Fibroblast of pulmonary artery (primary cell): ENCODE measurements at regions not wholly inside any gene's neighbourhood (a gene's known extent, or its start where the extent isn't known, plus 50 kb on each side); places are given as distances from the start of the nearest gene placed in this dataset.

Source experiments
- DNase-seq: peaks from one replicate; pipeline ENCODE4 v3.0.0-alpha.2; 2010; ENCODE audit warnings: low read depth
- H3K4me3 ChIP-seq: replicated peaks from 2 replicates; pipeline ENCODE4 v1.5.1; 2011; ENCODE audit warnings: low read depth, mild to moderate bottlenecking, control low read depth, low read length, moderate library complexity
- TF ChIP-seq, protein P1 (sequence below): IDR thresholded peaks from 2 replicates; pipeline ENCODE4 v1.5.1; 2011; ENCODE audit warnings: mild to moderate bottlenecking, control low read depth, low read length, inconsistent platforms; ENCODE audit errors: missing control alignments

DNA sequence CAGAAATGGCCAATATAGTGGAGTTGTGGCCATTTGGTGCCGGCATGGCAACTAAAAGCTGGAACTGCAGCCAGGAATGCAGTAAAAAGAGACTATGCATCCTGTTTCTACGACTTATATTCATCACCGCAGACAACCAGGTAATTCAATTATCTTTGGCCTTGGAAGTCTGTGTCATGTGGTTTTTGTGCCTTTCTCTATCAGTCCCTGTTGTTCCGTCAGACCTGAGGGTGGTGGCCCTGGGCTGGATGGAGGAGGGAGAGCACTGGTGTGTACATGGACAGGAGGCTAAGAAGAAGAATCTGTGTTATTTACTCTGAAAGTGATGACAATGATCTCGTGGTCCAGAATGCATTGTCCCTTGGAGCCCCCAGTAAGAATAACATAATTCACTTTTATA lies 852.6 kb downstream of the VRK1 start:
- TF ChIP-seq, protein P1, sequence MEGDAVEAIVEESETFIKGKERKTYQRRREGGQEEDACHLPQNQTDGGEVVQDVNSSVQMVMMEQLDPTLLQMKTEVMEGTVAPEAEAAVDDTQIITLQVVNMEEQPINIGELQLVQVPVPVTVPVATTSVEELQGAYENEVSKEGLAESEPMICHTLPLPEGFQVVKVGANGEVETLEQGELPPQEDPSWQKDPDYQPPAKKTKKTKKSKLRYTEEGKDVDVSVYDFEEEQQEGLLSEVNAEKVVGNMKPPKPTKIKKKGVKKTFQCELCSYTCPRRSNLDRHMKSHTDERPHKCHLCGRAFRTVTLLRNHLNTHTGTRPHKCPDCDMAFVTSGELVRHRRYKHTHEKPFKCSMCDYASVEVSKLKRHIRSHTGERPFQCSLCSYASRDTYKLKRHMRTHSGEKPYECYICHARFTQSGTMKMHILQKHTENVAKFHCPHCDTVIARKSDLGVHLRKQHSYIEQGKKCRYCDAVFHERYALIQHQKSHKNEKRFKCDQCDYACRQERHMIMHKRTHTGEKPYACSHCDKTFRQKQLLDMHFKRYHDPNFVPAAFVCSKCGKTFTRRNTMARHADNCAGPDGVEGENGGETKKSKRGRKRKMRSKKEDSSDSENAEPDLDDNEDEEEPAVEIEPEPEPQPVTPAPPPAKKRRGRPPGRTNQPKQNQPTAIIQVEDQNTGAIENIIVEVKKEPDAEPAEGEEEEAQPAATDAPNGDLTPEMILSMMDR: no peak
- H3K4me3 ChIP-seq: no peak overlapping the region
- no peak for DNase-seq

DNA sequence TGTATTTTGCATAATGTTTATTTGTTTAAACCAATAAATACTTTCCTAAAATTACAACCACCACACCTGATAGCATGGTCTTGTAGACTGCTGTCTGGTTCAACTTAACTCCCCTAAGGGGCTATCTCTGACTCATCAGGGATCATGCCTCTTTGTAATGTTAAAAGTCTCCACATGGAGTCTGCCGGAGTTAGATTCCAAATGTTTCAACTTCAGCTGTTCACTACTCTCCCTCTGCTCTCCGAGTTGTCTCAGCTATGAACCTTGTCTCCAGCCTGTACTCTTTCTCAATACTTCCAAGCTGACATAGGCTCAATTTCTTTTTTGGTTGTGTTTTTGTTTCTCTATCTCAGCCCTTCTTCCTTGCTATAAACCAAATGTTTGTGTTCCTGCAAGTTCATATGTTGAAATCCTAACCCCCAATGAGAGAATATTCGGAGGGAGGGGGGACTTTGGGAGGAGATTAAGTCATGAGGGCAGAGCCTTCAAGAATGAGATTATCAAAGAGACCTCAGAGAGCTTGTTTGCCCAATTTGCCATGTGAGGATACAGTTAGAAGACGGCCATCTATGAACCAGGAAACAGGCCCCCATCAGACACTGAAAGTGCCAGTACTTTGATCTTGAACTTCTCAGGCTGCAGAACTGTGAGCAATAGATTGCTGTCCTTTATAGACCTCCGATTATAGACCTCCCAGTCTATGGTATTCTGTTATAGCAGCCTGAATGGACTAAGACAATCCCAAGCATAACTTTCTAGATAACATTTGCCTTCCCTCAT lies 858.2 kb downstream of the VRK1 start:
- DNase-seq: no peak
- TF ChIP-seq, protein P1: no peak
- no peak overlapping the region for H3K4me3 ChIP-seq

DNA sequence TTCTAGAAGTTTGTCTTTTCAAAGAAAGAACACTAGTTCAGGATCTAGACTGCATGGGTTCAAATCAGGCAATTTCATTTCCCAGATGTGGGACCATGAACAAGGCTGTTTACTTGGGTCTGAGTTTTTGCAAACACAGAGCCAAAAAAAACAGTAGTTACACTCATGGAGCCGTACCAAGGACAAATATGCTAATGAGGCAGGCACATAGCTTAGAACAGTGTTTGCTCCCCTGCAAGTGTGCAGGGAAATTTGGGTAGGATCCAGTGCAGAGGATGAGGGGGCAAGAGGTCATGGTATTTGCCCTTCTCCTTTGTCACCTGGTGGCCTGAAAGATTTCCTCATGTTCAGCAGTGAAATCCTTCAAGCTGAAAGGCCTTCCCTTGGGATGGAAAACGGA lies 860.4 kb downstream of the VRK1 start:
- TF ChIP-seq, protein P1: no peak
- H3K4me3 ChIP-seq: no peak overlapping the region
- DNase-seq: no peak

DNA sequence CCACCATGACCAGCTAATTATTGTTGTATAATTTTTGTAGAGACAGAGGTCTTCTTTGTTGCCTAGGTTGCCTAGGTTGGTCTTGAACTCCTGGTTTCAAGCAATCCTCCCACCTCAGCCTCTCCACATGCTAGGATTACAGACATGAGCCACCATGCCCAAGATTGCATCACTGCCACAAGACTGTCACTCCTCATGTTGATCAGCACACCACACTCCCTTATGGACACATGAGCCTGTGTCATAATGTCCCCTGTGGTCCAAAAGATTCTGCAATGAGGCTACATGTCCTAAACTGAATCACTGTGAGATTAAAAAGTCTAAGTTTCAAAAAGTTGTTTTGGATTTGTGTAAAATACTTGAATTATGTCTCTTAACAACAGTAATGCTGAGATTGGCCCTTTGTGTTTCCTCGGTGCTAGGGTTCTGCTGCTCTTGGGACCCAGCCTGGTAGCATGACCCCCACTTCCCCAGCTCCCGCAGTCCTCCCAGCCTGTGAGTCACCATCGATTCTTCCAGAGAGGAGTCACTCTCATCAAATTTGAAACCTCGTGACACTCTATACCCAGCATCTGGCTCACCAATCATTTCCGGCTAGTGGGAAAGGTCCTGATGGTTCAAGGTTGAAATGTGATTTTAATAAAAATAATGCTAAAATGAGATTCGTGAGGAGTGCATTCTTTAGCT lies 890.9 kb downstream of the VRK1 start:
- TF ChIP-seq, protein P1: no peak
- DNase-seq: no peak

DNA sequence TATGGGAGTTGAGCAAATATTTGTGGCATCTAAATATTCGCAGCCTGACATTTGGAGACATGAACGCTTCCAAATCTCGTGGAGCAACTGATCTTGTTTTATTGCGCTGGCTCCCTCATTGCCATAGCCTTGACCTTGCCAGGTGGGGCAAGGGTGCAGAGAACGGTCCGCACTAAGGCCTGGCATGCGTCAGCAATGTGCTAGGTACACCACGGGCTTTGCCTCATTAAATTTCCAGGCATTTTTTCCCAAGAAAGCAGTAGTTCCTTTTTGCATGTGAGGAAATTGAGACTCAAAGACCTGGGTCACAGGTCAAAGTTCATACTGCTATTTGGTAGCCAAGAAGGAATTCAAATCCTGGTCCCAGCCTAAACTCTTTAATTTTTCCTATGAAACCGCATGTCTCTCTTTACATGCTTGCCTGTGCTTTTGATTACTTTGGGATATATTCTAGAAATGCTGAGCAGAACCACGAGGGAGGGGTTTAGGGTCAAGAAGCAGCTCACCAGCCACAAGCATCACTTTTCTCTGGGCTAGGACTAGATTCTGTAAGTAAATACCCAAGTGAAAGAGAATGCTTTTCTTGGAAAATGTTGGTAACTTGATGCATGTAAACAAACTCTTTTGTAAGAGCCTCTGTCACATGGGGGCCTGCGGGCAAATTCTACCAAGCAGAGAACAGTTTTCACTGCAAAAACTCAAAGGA lies 891.6 kb downstream of the VRK1 start:
- no peak overlapping the region for H3K4me3 ChIP-seq
- TF ChIP-seq, protein P1: no peak
- DNase-seq: no peak

More for the DNA sequence above, 890.9 kb downstream of the VRK1 start:
- no peak overlapping the region for H3K4me3 ChIP-seq

DNA sequence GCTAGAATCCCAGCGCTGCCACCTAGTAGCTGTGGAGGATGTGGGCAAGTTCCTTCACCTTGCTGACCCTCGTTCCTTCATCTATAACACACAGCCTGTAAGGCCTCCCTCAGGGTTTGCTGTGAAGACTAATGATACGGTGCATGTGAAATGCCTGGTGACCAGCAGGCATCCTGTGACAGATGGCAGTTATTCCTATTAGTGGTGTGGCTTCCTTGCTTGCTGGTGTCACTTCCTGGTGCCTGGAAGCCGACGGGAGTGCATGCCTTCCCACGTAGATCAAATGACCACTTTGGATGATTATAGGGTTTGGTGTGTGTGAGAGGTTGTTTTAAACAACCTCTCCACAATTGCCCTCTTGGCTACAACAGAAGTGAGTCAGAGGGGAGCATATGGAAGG lies 894.9 kb downstream of the VRK1 start:
- TF ChIP-seq, protein P1: no peak
- no peak for DNase-seq
- no peak overlapping the region for H3K4me3 ChIP-seq
